ENCODE measurements at regions not wholly inside any gene's neighbourhood (a gene's known extent, or its start where the extent isn't known, plus 50 kb on each side); places are given as distances from the start of the nearest gene placed in this dataset.

- TF ChIP-seq SIN3A (IDR thresholded peaks at IDR 0.05; ENCODE audit: borderline replicate concordance, insufficient read depth, low read depth, low read length) (no peak), REST (IDR thresholded peaks at IDR 0.05; ENCODE audit: insufficient read depth in 1 of 2, low read depth in 2 of 2, low read length in 1 of 2) (no peak), CTCF (IDR thresholded peaks at IDR 0.05) (no peak), TCF7L2 (IDR thresholded peaks at IDR 0.05; ENCODE audit: low read depth, low read length) (no peak), POLR2AphosphoS5 (IDR thresholded peaks at IDR 0.05; ENCODE audit: low read depth, low read length) (no peak)
Measured at GRCh38 chr10:70960783-70961570, 72.6 kb upstream of the PCBD1 start.

All from Panc1 (cell line).